ENCODE measurements at regions not wholly inside any gene's neighbourhood (a gene's known extent, or its start where the extent isn't known, plus 50 kb on each side); places are given as distances from the start of the nearest gene placed in this dataset.

DNA sequence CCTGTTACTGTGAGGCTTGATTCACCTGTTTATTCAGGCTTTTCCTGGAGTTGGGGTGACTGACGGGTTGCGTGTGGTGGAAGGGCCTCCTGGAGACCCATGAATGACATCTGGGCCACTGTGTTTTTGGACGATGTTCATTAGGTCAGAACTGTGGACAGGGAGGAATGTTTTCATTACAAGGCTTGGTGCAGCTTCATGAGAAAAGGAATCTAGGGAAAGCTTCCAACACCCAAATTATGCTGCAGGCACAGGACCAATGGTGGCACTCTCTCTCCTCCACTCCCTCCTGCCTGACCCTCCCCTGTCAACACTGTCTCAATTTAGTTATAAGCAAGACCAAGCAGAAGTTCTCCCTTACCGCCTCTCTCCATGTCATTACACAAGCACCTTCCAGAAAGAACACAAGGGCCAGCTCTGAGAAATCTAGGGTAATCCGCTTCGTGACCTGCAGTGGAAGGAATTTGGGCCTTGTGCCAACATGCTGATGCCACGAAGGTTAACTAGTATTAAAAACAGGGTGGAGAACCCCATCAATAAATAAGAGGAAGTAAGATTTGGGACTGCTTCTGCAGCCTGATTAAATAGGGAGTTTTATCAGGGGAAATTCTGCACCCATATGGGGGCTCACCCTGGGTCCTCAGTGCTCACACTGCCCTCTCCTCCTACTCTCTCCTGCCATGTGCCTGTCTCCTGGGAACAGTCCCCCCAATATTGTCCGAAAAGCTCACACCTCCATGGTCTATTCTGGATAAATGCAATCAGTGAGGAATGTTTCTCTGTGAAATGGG is 200.3 kb downstream of the KTN1 start:
- DNase-seq (peak in 1 of 2 donors; percentile 57), ATAC-seq (peak; percentile 83 to 94 (median 86))
- Histone ChIP-seq H3K4me1 (peaks cover 3 to 17% (median 13%) of the 10 kb centered on the region in 9 donors), H3K27me3 (no peaks in the 10 kb centered on the region), H3K9me3 (no peaks in the 10 kb centered on the region), H3K36me3 (no peaks in the 10 kb centered on the region), H3K4me3 (no peak overlapping the region), H3K27ac (peak overlapping the region in 3 of 10 donors; percentile 1 to 45 (median 31))
- TF ChIP-seq, protein P1, sequence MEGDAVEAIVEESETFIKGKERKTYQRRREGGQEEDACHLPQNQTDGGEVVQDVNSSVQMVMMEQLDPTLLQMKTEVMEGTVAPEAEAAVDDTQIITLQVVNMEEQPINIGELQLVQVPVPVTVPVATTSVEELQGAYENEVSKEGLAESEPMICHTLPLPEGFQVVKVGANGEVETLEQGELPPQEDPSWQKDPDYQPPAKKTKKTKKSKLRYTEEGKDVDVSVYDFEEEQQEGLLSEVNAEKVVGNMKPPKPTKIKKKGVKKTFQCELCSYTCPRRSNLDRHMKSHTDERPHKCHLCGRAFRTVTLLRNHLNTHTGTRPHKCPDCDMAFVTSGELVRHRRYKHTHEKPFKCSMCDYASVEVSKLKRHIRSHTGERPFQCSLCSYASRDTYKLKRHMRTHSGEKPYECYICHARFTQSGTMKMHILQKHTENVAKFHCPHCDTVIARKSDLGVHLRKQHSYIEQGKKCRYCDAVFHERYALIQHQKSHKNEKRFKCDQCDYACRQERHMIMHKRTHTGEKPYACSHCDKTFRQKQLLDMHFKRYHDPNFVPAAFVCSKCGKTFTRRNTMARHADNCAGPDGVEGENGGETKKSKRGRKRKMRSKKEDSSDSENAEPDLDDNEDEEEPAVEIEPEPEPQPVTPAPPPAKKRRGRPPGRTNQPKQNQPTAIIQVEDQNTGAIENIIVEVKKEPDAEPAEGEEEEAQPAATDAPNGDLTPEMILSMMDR (IDR thresholded peaks at IDR 0.05) = no peak
- WGBS, 2 donors = 19 to 24% methylated on average over 8 of the region's 8 CpGs
- intact Hi-C loops (cut with DNase I) = no loop called here

DNA sequence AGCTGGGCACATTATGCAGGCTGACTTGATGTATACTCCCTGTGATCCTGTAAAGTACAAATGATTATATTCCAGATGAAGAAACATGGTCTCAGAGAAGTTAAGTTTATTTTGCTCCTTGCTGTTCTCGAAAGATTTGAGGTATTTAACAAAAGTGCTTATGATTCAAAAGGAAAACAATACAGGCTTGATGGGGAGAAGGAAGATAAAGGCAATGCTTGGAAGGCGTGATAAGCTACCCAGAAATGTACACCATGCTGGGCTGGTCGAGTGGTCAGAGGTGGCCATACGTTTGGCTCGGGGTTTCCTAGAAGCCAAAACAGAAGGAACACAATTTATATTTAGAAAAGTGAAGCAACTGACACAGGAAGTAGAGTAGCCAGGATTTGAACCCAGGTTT is 201.0 kb downstream of the KTN1 start:
- ATAC-seq (no peak), DNase-seq (no peak)
- intact Hi-C loops (cut with DNase I) = no loop called here
- H3K4me1 ChIP-seq = peaks cover 3 to 17% (median 13%) of the 10 kb centered on the region in 9 donors
- 79 to 81% methylated on average over 5 of the region's 5 CpGs for WGBS, 2 donors
- H3K36me3 ChIP-seq = no peaks in the 10 kb centered on the region
- H3K27ac ChIP-seq = no peak overlapping the region
- no peak overlapping the region for H3K4me3 ChIP-seq
- TF ChIP-seq, protein P1 (IDR thresholded peaks at IDR 0.05) = no peak
- no peaks in the 10 kb centered on the region for H3K27me3 ChIP-seq
- no peaks in the 10 kb centered on the region for H3K9me3 ChIP-seq

- H3K36me3 ChIP-seq = no peaks in the 10 kb centered on the region
- TF ChIP-seq, protein P1 (IDR thresholded peaks at IDR 0.05) = no peak
- H3K4me3 ChIP-seq = no peak overlapping the region
- DNase-seq (no peak), ATAC-seq (no peak)
- no peaks in the 10 kb centered on the region for H3K9me3 ChIP-seq
- no peak overlapping the region for H3K27ac ChIP-seq
- intact Hi-C loops (cut with DNase I) = no loop called here
- H3K27me3 ChIP-seq = no peaks in the 10 kb centered on the region
- H3K4me1 ChIP-seq = peaks cover 3 to 17% (median 13%) of the 10 kb centered on the region in 9 donors
Observed at GRCh38 chr14:55782166-55782565, 202.2 kb downstream of the KTN1 start.

DNA sequence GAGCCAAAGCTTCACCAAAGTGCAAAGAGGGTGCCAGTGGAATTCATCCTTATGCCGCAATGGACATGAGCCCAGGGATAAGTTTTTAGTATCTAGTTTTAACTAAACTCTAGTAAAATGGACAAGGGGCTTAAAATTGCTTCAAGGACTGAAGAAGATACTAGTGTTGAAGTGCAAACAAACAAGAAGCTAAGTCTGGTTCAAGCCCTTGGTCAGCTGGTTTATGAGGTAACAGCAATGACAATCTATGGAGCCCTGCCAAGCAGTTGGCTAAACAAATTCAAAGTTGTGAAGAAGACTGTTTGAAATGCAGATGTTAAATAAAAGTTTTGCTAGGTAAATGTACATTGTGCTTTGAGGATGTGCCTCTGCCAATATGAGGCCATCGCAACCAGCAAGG is 209.4 kb downstream of the KTN1 start:
- no peak for ATAC-seq
- DNase-seq = no peak
- intact Hi-C loops (cut with DNase I) = no loop called here
- no peak overlapping the region for H3K27ac ChIP-seq
- H3K27me3 ChIP-seq = no peaks in the 10 kb centered on the region
- no peaks in the 10 kb centered on the region for H3K9me3 ChIP-seq
- TF ChIP-seq, protein P1 (IDR thresholded peaks at IDR 0.05) = no peak
- no peak overlapping the region for H3K4me3 ChIP-seq
- WGBS, 2 donors = 97% methylated on average over 2 of the region's 2 CpGs
- H3K36me3 ChIP-seq = no peaks in the 10 kb centered on the region
- peaks cover 0 to 17% (median 5%) of the 10 kb centered on the region in 9 donors for H3K4me1 ChIP-seq
